ENCODE measurements at regions not wholly inside any gene's neighbourhood (a gene's known extent, or its start where the extent isn't known, plus 50 kb on each side); places are given as distances from the start of the nearest gene placed in this dataset.

GRCh38 chrX:13419276-13419675 is 99.4 kb upstream of the ATXN3L start:
- no peaks in the 10 kb centered on the region for H3K9me3 ChIP-seq (ENCODE audit: control insufficient read depth in 1 of 2, insufficient read depth in 1 of 2, low read depth in 1 of 2, low read length in 2 of 2)
- H3K27ac ChIP-seq (ENCODE audit: low read depth, low read length), result no peak overlapping the region
- intact Hi-C loops (cut with micrococcal nuclease), result no loop called here
- no peak overlapping the region for H3K4me3 ChIP-seq (replicated peaks in 1 of 2; ENCODE audit: low read depth in 1 of 2, low read length in 2 of 2)
- H3K36me3 ChIP-seq (ENCODE audit: control insufficient read depth in 1 of 2, insufficient read depth in 2 of 2, low read length in 2 of 2), result no peaks in the 10 kb centered on the region
- DNase-seq (ENCODE audit: low read depth, low spot score), result no peak
- no TSS peak for BruUV-seq (replicated peaks)
- H3K9me2 ChIP-seq (ENCODE audit: insufficient read depth), result no peaks in the 10 kb centered on the region
- ChIA-PET POLR2A (no interaction called here), RAD21 (ENCODE audit: low non-redundant PET in 1 of 2, low total read pairs in 2 of 2, uncharacterized antibody in 2 of 2, unreplicated experiment in 2 of 2) (no interaction called here), CTCF (no interaction called here)
- no peaks in the 10 kb centered on the region for H4K20me1 ChIP-seq (ENCODE audit: insufficient read depth)
- no peaks in the 10 kb centered on the region for H3K27me3 ChIP-seq (ENCODE audit: insufficient read depth, low read length)
- H3K4me1 ChIP-seq (ENCODE audit: control insufficient read depth in 1 of 2, insufficient read depth in 2 of 2, low read length in 2 of 2), result peaks cover 0 to 10% of the 10 kb centered on the region in 2 experiments; a peak in 1 of 4 replicates
- H2AFZ ChIP-seq (ENCODE audit: low read depth, low read length, poor library complexity, severe bottlenecking), result no peak overlapping the region
- H3K79me2 ChIP-seq (ENCODE audit: insufficient read depth, low read length), result no peaks in the 10 kb centered on the region
- H3K4me2 ChIP-seq (ENCODE audit: low read length), result no peak overlapping the region
- no peak overlapping the region for H3K9ac ChIP-seq (ENCODE audit: low read length)
- TF ChIP-seq FOSL1 (IDR thresholded peaks at IDR 0.05; ENCODE audit: low read depth) (no peak), SRF (IDR thresholded peaks at IDR 0.05; ENCODE audit: low read depth) (no peak), POLR2AphosphoS5 (IDR thresholded peaks at IDR 0.05; ENCODE audit: low read depth, low read length) (no peak), YY1 (IDR thresholded peaks at IDR 0.05; ENCODE audit: extremely low read depth, insufficient replicate concordance, low read depth, low read length) (no peak), RAD21 (IDR thresholded peaks at IDR 0.05; ENCODE audit: low read depth) (no peak), JUND (IDR thresholded peaks at IDR 0.05) (no peak), ELF1 (IDR thresholded peaks at IDR 0.05; ENCODE audit: borderline replicate concordance, low read depth) (no peak), EZH2 (IDR thresholded peaks at IDR 0.05) (no peak), SP1 (IDR thresholded peaks at IDR 0.05; ENCODE audit: low read depth) (no peak), SIN3A (IDR thresholded peaks at IDR 0.05; ENCODE audit: low read depth) (no peak), EZH2phosphoT487 (IDR thresholded peaks at IDR 0.05; ENCODE audit: borderline replicate concordance) (no peak), CEBPB (IDR thresholded peaks at IDR 0.05; ENCODE audit: low read depth) (no peak), TCF7L2 (IDR thresholded peaks at IDR 0.05; ENCODE audit: borderline replicate concordance, extremely low read depth, insufficient read depth, insufficient read length) (no peak), POLR2A (IDR thresholded peaks at IDR 0.05; ENCODE audit: borderline replicate concordance, extremely low read depth, insufficient read depth, insufficient read length) (no peak)
- TF ChIP-seq, protein P1, sequence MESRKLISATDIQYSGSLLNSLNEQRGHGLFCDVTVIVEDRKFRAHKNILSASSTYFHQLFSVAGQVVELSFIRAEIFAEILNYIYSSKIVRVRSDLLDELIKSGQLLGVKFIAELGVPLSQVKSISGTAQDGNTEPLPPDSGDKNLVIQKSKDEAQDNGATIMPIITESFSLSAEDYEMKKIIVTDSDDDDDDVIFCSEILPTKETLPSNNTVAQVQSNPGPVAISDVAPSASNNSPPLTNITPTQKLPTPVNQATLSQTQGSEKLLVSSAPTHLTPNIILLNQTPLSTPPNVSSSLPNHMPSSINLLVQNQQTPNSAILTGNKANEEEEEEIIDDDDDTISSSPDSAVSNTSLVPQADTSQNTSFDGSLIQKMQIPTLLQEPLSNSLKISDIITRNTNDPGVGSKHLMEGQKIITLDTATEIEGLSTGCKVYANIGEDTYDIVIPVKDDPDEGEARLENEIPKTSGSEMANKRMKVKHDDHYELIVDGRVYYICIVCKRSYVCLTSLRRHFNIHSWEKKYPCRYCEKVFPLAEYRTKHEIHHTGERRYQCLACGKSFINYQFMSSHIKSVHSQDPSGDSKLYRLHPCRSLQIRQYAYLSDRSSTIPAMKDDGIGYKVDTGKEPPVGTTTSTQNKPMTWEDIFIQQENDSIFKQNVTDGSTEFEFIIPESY (IDR thresholded peaks at IDR 0.05; ENCODE audit: extremely low read depth, insufficient replicate concordance, low read length), result no peak
- TF ChIP-seq, protein P2, sequence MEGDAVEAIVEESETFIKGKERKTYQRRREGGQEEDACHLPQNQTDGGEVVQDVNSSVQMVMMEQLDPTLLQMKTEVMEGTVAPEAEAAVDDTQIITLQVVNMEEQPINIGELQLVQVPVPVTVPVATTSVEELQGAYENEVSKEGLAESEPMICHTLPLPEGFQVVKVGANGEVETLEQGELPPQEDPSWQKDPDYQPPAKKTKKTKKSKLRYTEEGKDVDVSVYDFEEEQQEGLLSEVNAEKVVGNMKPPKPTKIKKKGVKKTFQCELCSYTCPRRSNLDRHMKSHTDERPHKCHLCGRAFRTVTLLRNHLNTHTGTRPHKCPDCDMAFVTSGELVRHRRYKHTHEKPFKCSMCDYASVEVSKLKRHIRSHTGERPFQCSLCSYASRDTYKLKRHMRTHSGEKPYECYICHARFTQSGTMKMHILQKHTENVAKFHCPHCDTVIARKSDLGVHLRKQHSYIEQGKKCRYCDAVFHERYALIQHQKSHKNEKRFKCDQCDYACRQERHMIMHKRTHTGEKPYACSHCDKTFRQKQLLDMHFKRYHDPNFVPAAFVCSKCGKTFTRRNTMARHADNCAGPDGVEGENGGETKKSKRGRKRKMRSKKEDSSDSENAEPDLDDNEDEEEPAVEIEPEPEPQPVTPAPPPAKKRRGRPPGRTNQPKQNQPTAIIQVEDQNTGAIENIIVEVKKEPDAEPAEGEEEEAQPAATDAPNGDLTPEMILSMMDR (IDR thresholded peaks at IDR 0.05 in 2 of 3, conservative IDR thresholded peaks at IDR 0.05 in 1 of 3; ENCODE audit: borderline replicate concordance in 1 of 3, insufficient read depth in 1 of 3, low read depth in 2 of 3, low read length in 2 of 3), result no peak
- TF ChIP-seq, protein P3, sequence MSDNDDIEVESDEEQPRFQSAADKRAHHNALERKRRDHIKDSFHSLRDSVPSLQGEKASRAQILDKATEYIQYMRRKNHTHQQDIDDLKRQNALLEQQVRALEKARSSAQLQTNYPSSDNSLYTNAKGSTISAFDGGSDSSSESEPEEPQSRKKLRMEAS (IDR thresholded peaks at IDR 0.05), result no peak
- ATAC-seq, result no peak
